Gastrocnemius medialis (tissue), 4 donors: ENCODE measurements at regions not wholly inside any gene's neighbourhood (a gene's known extent, or its start where the extent isn't known, plus 50 kb on each side); places are given as distances from the start of the nearest gene placed in this dataset.

Source experiments
- POLR2A ChIP-seq, 2 donors: fragments of 450-650 bp; IDR thresholded peaks; one replicate each; pipeline ENCODE4 v1.6.1; 2017; ENCODE audit warnings: antibody characterized with exemption in 2 of 2, mild to moderate bottlenecking in 2 of 2, moderate library complexity in 2 of 2
- TF ChIP-seq, protein P1 (sequence below), 5 experiments: fragments of 450-650 bp in 3 of 5; fragments of 200-600 bp in 2 of 5; sonication (generic) in 2 of 5; IDR thresholded peaks in 4 of 5; conservative IDR thresholded peaks in 1 of 5; 1 replicate in 4 of 5; 2 replicates in 1 of 5; pipeline ENCODE4 v1.5.1; 2016 to 2019; ENCODE audit warnings: antibody characterized with exemption in 5 of 5, mild to moderate bottlenecking in 3 of 5, moderate library complexity in 3 of 5

DNA sequence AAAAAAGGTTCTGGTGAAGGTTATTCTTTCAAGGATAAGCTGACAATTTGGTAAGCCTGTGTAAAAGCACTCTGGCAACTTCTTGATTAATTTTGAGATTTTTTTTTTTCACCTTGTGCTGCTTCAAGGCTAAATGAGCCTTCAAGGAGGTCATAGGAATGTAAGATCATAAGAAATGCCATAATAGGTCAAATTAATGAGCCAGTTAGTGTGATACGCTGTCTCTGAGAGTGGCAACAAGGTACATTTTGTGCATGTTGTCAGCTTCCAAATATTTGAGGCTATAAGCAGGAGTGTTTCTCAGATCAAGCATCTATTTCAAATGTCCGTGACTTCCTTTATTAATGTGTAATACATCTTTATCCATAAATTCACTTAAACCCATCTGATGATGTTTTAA is 72.3 kb upstream of the CDH6 start:
- no peak for TF ChIP-seq POLR2A (IDR thresholded peaks at IDR 0.05)
- TF ChIP-seq, protein P1, sequence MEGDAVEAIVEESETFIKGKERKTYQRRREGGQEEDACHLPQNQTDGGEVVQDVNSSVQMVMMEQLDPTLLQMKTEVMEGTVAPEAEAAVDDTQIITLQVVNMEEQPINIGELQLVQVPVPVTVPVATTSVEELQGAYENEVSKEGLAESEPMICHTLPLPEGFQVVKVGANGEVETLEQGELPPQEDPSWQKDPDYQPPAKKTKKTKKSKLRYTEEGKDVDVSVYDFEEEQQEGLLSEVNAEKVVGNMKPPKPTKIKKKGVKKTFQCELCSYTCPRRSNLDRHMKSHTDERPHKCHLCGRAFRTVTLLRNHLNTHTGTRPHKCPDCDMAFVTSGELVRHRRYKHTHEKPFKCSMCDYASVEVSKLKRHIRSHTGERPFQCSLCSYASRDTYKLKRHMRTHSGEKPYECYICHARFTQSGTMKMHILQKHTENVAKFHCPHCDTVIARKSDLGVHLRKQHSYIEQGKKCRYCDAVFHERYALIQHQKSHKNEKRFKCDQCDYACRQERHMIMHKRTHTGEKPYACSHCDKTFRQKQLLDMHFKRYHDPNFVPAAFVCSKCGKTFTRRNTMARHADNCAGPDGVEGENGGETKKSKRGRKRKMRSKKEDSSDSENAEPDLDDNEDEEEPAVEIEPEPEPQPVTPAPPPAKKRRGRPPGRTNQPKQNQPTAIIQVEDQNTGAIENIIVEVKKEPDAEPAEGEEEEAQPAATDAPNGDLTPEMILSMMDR (IDR thresholded peaks at IDR 0.05 in 4 of 5, conservative IDR thresholded peaks at IDR 0.05 in 1 of 5), result no peak
